CMK (cell line): ENCODE measurements at regions not wholly inside any gene's neighbourhood (a gene's known extent, or its start where the extent isn't known, plus 50 kb on each side); places are given as distances from the start of the nearest gene placed in this dataset.

Source experiments
- DNase-seq: peaks from one replicate; pipeline ENCODE4 v3.0.0-alpha.2; 2010; ENCODE audit warnings: low read depth

- no peak for DNase-seq
These were observed 645.0 kb downstream of the PTPRC start for GRCh38 chr1:199283794-199284193.

GRCh38 chr1:199287206-199287605 is 648.4 kb downstream of the PTPRC start:
- no peak for DNase-seq

- DNase-seq: no peak
These were observed 648.8 kb downstream of the PTPRC start for GRCh38 chr1:199287647-199288046.

GRCh38 chr1:199290186-199290585 is 651.3 kb downstream of the PTPRC start:
- no peak for DNase-seq

- no peak for DNase-seq
These were observed 652.3 kb downstream of the PTPRC start for GRCh38 chr1:199291022-199291740.

- DNase-seq: no peak
These were observed 654.1 kb downstream of the PTPRC start for GRCh38 chr1:199292896-199293295.

GRCh38 chr1:199295107-199295506 is 656.3 kb downstream of the PTPRC start:
- no peak for DNase-seq

GRCh38 chr1:199297174-199297573 is 658.3 kb downstream of the PTPRC start:
- no peak for DNase-seq

GRCh38 chr1:199297887-199298286 is 659.0 kb downstream of the PTPRC start:
- no peak for DNase-seq

- DNase-seq: no peak
These were observed 660.0 kb downstream of the PTPRC start for GRCh38 chr1:199298825-199299224.

- no peak for DNase-seq
These were observed 662.8 kb downstream of the PTPRC start for GRCh38 chr1:199301472-199302217.

GRCh38 chr1:199302554-199302953 is 663.7 kb downstream of the PTPRC start:
- no peak for DNase-seq

- no peak for DNase-seq
These were observed 664.2 kb downstream of the PTPRC start for GRCh38 chr1:199303035-199303434.

GRCh38 chr1:199305053-199305452 is 666.2 kb downstream of the PTPRC start:
- no peak for DNase-seq

- no peak for DNase-seq
These were observed 668.8 kb downstream of the PTPRC start for GRCh38 chr1:199307496-199308264.

- no peak for DNase-seq
These were observed 669.6 kb downstream of the PTPRC start for GRCh38 chr1:199308349-199308846.

- no peak for DNase-seq
These were observed 671.9 kb downstream of the PTPRC start for GRCh38 chr1:199310708-199311107.

GRCh38 chr1:199311478-199312262 is 672.8 kb downstream of the PTPRC start:
- DNase-seq: no peak

GRCh38 chr1:199312626-199313025 is 673.8 kb downstream of the PTPRC start:
- DNase-seq: no peak

GRCh38 chr1:199313444-199313843 is 674.6 kb downstream of the PTPRC start:
- DNase-seq: no peak

- no peak for DNase-seq
These were observed 680.5 kb downstream of the PTPRC start for GRCh38 chr1:199319341-199319740.

- no peak for DNase-seq
These were observed 683.4 kb downstream of the PTPRC start for GRCh38 chr1:199322278-199322677.
